K562 (cell line): ENCODE measurements at regions not wholly inside any gene's neighbourhood (a gene's known extent, or its start where the extent isn't known, plus 50 kb on each side); places are given as distances from the start of the nearest gene placed in this dataset.

Experiments
- ATAC-seq: fragments of 200-7000 bp; cut with Tn5 transposase; 3 replicates; pipeline ENCODE4 v1.9.1; 2020; ENCODE audit warnings: moderate library complexity
- BruUV-seq: library from RNA; stranded (reverse); fragments of 400-500 nt; replicated peaks from 2 replicates; lab custom pipeline; 2021; lab: Mats Ljungman, UMichigan
- CTCF ChIA-PET: fragments of 300-600 bp; formaldehyde crosslinking; extraction: SDS; loops from one replicate; lab custom pipeline; 2021; ENCODE audit warnings: low intra/inter-chr PET ratio; lab: Yijun Ruan, JAX
- POLR2A ChIA-PET: fragments of 300-600, 350-650 bp; sonication (Branson Sonifier 250); formaldehyde crosslinking; extraction: SDS; loops from one replicate; lab custom pipeline; 2021; ENCODE audit warnings: antibody characterized with exemption, inconsistent platforms; lab: Yijun Ruan, JAX
- DNase-seq, 4 experiments: peaks; one replicate each; pipeline versions ENCODE4 v3.0.0 to v3.0.0-alpha.2; 2011 to 2018; ENCODE audit warnings: low spot score in 3 of 4, mixed read lengths in 3 of 4; ENCODE audit errors: extremely low read depth in 1 of 4
- FAIRE-seq: peaks from 2 replicates; lab custom pipeline; 2011; peaks lifted over from hg19 to GRCh38; lab: Jason Lieb, UNC
- H2AFZ ChIP-seq: 2 replicates; pipeline ENCODE4 v1.6.0; 2011; ENCODE audit warnings: low read depth, low read length, control low read depth, inconsistent platforms
- H3K27ac ChIP-seq: fragments of 200-600 bp; 3 replicates; pipeline ENCODE4 v1.8.0; 2011; ENCODE audit warnings: low read depth, mild to moderate bottlenecking, control low read depth, inconsistent platforms, low read length, moderate library complexity, mixed read lengths; ENCODE audit errors: extremely low read depth
- H3K27me3 ChIP-seq, 2 experiments: fragments of 300-600 bp in 1 of 2; 2 replicates in 1 of 2; 3 replicates in 1 of 2; pipeline versions ENCODE4 v1.6.0 to v1.8.0; 2011; ENCODE audit warnings: inconsistent platforms in 2 of 2, low read length in 2 of 2, mild to moderate bottlenecking in 1 of 2, mixed read lengths in 1 of 2, moderate library complexity in 1 of 2; ENCODE audit not compliant: control insufficient read depth in 2 of 2, insufficient read depth in 2 of 2
- H3K36me3 ChIP-seq: fragments of 300-600 bp; 3 replicates; pipeline ENCODE4 v1.8.0; 2011; ENCODE audit warnings: mild to moderate bottlenecking, low read length, inconsistent platforms; ENCODE audit not compliant: control insufficient read depth, insufficient read depth
- H3K4me1 ChIP-seq, 2 experiments: fragments of 200-600 bp in 1 of 2; replicated peaks in 1 of 2; 2 replicates in 1 of 2; 3 replicates in 1 of 2; pipeline versions ENCODE4 v1.5.1 to v1.8.0; 2011; ENCODE audit warnings: inconsistent platforms in 2 of 2, low read length in 2 of 2, mild to moderate bottlenecking in 1 of 2, mixed read lengths in 1 of 2, moderate library complexity in 1 of 2; ENCODE audit not compliant: control insufficient read depth in 2 of 2, insufficient read depth in 2 of 2
- H3K4me2 ChIP-seq: 2 replicates; pipeline ENCODE4 v1.6.1; 2011; ENCODE audit warnings: low read length, control low read depth, inconsistent platforms, mixed read lengths; ENCODE audit not compliant: insufficient read depth
- H3K4me3 ChIP-seq: fragments of 200-600 bp; sonication (generic), shearing (Covaris generic); 2 replicates; pipeline ENCODE4 v1.5.1; 2016; ENCODE audit warnings: control low read depth, inconsistent platforms
- H3K79me2 ChIP-seq: fragments of 200-600 bp; 3 replicates; pipeline ENCODE4 v1.8.0; 2011; ENCODE audit warnings: low read length, inconsistent platforms; ENCODE audit not compliant: control insufficient read depth, insufficient read depth
- H3K9ac ChIP-seq, 2 experiments: 2 replicates each; pipeline versions ENCODE4 v1.6.0 to v1.6.1; 2011; ENCODE audit warnings: low read depth in 2 of 2, low read length in 2 of 2, control low read depth in 1 of 2, inconsistent platforms in 1 of 2, mild to moderate bottlenecking in 1 of 2, mixed read lengths in 1 of 2; ENCODE audit not compliant: insufficient read depth in 1 of 2
- H3K9me1 ChIP-seq: one replicate; pipeline ENCODE4 v1.6.0; 2011; ENCODE audit warnings: inconsistent platforms, mild to moderate bottlenecking, low read length, moderate library complexity; ENCODE audit not compliant: control insufficient read depth, insufficient read depth
- H3K9me3 ChIP-seq: replicated peaks from 2 replicates; pipeline ENCODE4 v1.5.1; 2011; ENCODE audit warnings: low read depth, low read length, inconsistent platforms; ENCODE audit not compliant: control insufficient read depth, insufficient read depth
- H4K20me1 ChIP-seq: replicated peaks from 2 replicates; pipeline ENCODE4 v1.6.1; 2011; ENCODE audit warnings: low read length, inconsistent platforms, mixed read lengths; ENCODE audit not compliant: control insufficient read depth, insufficient read depth
- CCAR2 ChIP-seq: fragments of 200-400 bp; formaldehyde crosslinking; IDR thresholded peaks from 2 replicates; pipeline ENCODE4 v1.6.1; 2017; ENCODE audit warnings: mild to moderate bottlenecking, low read depth, low read length
- CREB3L1 ChIP-seq: fragments of 450-650 bp; IDR thresholded peaks from 2 replicates; pipeline ENCODE4 v1.6.1; 2014; ENCODE audit warnings: low read depth, mild to moderate bottlenecking, moderate library complexity, borderline replicate concordance
- ELK1 ChIP-seq: sonication (generic); formaldehyde crosslinking; IDR thresholded peaks from 2 replicates; pipeline ENCODE4 v1.8.1; 2022; ENCODE audit warnings: missing genetic modification reagents
- NFRKB ChIP-seq: fragments of 450-650 bp; IDR thresholded peaks from 2 replicates; pipeline ENCODE4 v1.6.1; 2016; ENCODE audit warnings: low read depth
- NR1H2 ChIP-seq: sonication (generic); formaldehyde crosslinking; IDR thresholded peaks from 2 replicates; pipeline ENCODE4 v1.4.0; 2020; ENCODE audit warnings: mild to moderate bottlenecking, missing genetic modification reagents
- PRMT5 ChIP-seq: sonication (generic); formaldehyde crosslinking; IDR thresholded peaks from 2 replicates; pipeline ENCODE4 v1.5.0; 2020; ENCODE audit warnings: missing genetic modification reagents
- RFX1 ChIP-seq: fragments of 450-650 bp; IDR thresholded peaks from 2 replicates; pipeline ENCODE4 v1.6.1; 2016; ENCODE audit warnings: mild to moderate bottlenecking, moderate library complexity
- RNF219 ChIP-seq: fragments of 250-450 bp; sonication (Bioruptor Pico); IDR thresholded peaks from 2 replicates; pipeline ENCODE4 v1.5.0; 2022; ENCODE audit warnings: mild to moderate bottlenecking
- TGIF2 ChIP-seq: sonication (generic); formaldehyde crosslinking; IDR thresholded peaks from 2 replicates; pipeline ENCODE4 v1.8.1; 2022; ENCODE audit warnings: mild to moderate bottlenecking, missing genetic modification reagents, moderate library complexity
- ZC3H8 ChIP-seq: fragments of 450-650 bp; IDR thresholded peaks from 2 replicates; pipeline ENCODE4 v1.6.1; 2017
- ZNF197 ChIP-seq: fragments of 200-800 bp; sonication (Bioruptor generic); IDR thresholded peaks from 2 replicates; pipeline ENCODE4 v1.6.1; 2016; ENCODE audit warnings: low read depth, missing genetic modification characterization, missing compliant biosample characterization
- ZNF280B ChIP-seq: fragments of 250-450 bp; sonication (Bioruptor Pico); IDR thresholded peaks from 2 replicates; pipeline ENCODE4 v1.5.1; 2021; ENCODE audit warnings: mild to moderate bottlenecking
- ZNF395 ChIP-seq: fragments of 200-800 bp; sonication (Bioruptor generic); IDR thresholded peaks from 2 replicates; pipeline ENCODE4 v1.6.1; 2017; ENCODE audit warnings: missing genetic modification characterization, missing compliant biosample characterization
- in situ Hi-C: fragments of 300-500 bp; cut with MboI; formaldehyde crosslinking; loops from 4 replicates; pipeline ENCODE4 v1.15.0; 2018; ENCODE audit warnings: inconsistent platforms, mixed read lengths
- intact Hi-C: fragments of 100-400 bp; cut with micrococcal nuclease; formaldehyde crosslinking; loops from 2 replicates; pipeline ENCODE4 v1.14.2; 2022

GRCh38 chr3:154050766-154051165, 70.4 kb upstream of the ARHGEF26 start:
- Histone ChIP-seq H3K27ac (no peak overlapping the region), H3K79me2 (no peaks in the 10 kb centered on the region), H3K4me2 (no peak overlapping the region), H3K9me1 (no peaks in the 10 kb centered on the region), H2AFZ (no peak overlapping the region), H3K4me3 (no peak overlapping the region), H3K27me3 (no peaks in the 10 kb centered on the region), H3K36me3 (no peaks in the 10 kb centered on the region), H3K9me3 (no peaks in the 10 kb centered on the region), H3K4me1 (no peaks in the 10 kb centered on the region), H4K20me1 (no peaks in the 10 kb centered on the region), H3K9ac (no peak overlapping the region)
- TF ChIP-seq ZNF395 (CRISPR knock-in tag), result no peak
- no peak for TF ChIP-seq NFRKB
- no peak for TF ChIP-seq CCAR2
- no peak for TF ChIP-seq ZNF197 (CRISPR knock-in tag)
- TF ChIP-seq CREB3L1, result no peak
- no peak for TF ChIP-seq ELK1 (CRISPR knock-in tag)
- TF ChIP-seq ZC3H8, result no peak
- no peak for TF ChIP-seq RFX1
- no peak for TF ChIP-seq RNF219 (CRISPR knock-in tag)
- TF ChIP-seq NR1H2 (CRISPR knock-in tag), result no peak
- no peak for TF ChIP-seq PRMT5 (CRISPR knock-in tag)
- no peak for TF ChIP-seq ZNF280B (CRISPR knock-in tag)
- no peak for TF ChIP-seq TGIF2 (CRISPR knock-in tag)
- DNase-seq (no peak), FAIRE-seq (no peak), ATAC-seq (no peak)
- in situ Hi-C loops (no loop called here), intact Hi-C loops (no loop called here)
- ChIA-PET CTCF (no interaction called here), POLR2A (no interaction called here)
- no TSS peak for BruUV-seq
